ENCODE measurements at regions not wholly inside any gene's neighbourhood (a gene's known extent, or its start where the extent isn't known, plus 50 kb on each side); places are given as distances from the start of the nearest gene placed in this dataset.

GRCh38 chr16:9408297-9408878 lies 316.9 kb downstream of the HAPSTR1 start:
- DNase-seq (ENCODE audit: low spot score), result no peak
- TF ChIP-seq CTCF (conservative IDR thresholded peaks at IDR 0.05; ENCODE audit: low read depth), result no peak
- CTCF ChIA-PET, result no interaction called here
- POLR2A ChIA-PET (ENCODE audit: low non-redundant PET), result no interaction called here
- no peak overlapping the region for H3K27ac ChIP-seq

GRCh38 chr16:9409560-9410493 lies 318.4 kb downstream of the HAPSTR1 start:
- no peak for DNase-seq (ENCODE audit: low spot score)
- CTCF ChIA-PET, result no interaction called here
- POLR2A ChIA-PET (ENCODE audit: low non-redundant PET), result no interaction called here
- TF ChIP-seq CTCF (conservative IDR thresholded peaks at IDR 0.05; ENCODE audit: low read depth), result no peak
- H3K27ac ChIP-seq, result no peak overlapping the region

GRCh38 chr16:9411426-9411825 lies 320.0 kb downstream of the HAPSTR1 start:
- CTCF ChIA-PET, result no interaction called here
- POLR2A ChIA-PET (ENCODE audit: low non-redundant PET), result no interaction called here
- no peak for TF ChIP-seq CTCF (conservative IDR thresholded peaks at IDR 0.05; ENCODE audit: low read depth)
- DNase-seq (ENCODE audit: low spot score), result no peak
- no peak overlapping the region for H3K27ac ChIP-seq

- H3K27ac ChIP-seq, result no peak overlapping the region
- ChIA-PET POLR2A (ENCODE audit: low non-redundant PET) (no interaction called here), CTCF (interaction anchor here (0.6 kb wide), 1 partner anchor 458 kb away, joined by 4 read pairs; no protein-coding TSS in a partner anchor)
- no peak for DNase-seq (ENCODE audit: low spot score)
- no peak for TF ChIP-seq CTCF (conservative IDR thresholded peaks at IDR 0.05; ENCODE audit: low read depth)
Measured at GRCh38 chr16:9412031-9412914, 320.8 kb downstream of the HAPSTR1 start.

- CTCF ChIA-PET, result interaction anchor here (0.6 kb wide), 1 partner anchor 457 kb away, joined by 4 read pairs; no protein-coding TSS in a partner anchor
- no peak for TF ChIP-seq CTCF (conservative IDR thresholded peaks at IDR 0.05; ENCODE audit: low read depth)
- POLR2A ChIA-PET (ENCODE audit: low non-redundant PET), result no interaction called here
Measured at GRCh38 chr16:9412915-9413264, 321.4 kb downstream of the HAPSTR1 start.

GRCh38 chr16:9415545-9415944 lies 324.1 kb downstream of the HAPSTR1 start:
- TF ChIP-seq CTCF (conservative IDR thresholded peaks at IDR 0.05; ENCODE audit: low read depth), result no peak
- ChIA-PET POLR2A (ENCODE audit: low non-redundant PET) (no interaction called here), CTCF (no interaction called here)
- no peak for DNase-seq (ENCODE audit: low spot score)
- H3K27ac ChIP-seq, result no peak overlapping the region

More at GRCh38 chr16:9412915-9413264, 321.4 kb downstream of the HAPSTR1 start:
- DNase-seq (ENCODE audit: low spot score), result no peak
- H3K27ac ChIP-seq, result no peak overlapping the region
